GM19328 (cell line): ENCODE measurements at regions not wholly inside any gene's neighbourhood (a gene's known extent, or its start where the extent isn't known, plus 50 kb on each side); places are given as distances from the start of the nearest gene placed in this dataset.
"Not testable (repeated sequence)": the region's sequence is repeated elsewhere in the genome, so short reads cannot be mapped to it uniquely, and the experiment has no call there.

ENCODE experiments used
- ATAC-seq: cut with Tn5 transposase; IDR thresholded peaks from one replicate; pipeline ENCODE4 v1.9.1; 2021; ENCODE audit warnings: mild to moderate bottlenecking, moderate library complexity; ENCODE audit not compliant: unreplicated experiment

DNA sequence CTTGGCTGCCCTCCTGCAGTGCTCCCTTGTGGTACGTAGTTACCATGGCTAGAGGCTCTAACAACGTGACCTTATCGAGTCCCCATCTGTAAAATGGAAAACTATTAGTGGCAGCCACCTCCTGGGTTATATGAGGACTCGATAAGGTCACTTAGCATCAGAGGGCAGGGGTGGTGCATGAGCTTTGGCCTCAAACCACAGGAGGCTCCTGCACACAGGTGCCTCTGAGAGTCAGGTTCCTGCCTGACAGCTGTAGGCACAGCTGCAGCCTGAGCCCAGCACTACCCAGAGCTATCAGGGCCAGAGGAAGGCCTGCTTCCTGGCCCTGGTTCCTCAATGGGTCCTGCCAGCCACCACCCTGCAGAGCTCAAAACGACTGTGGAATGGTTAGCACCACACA is 57.2 kb upstream of the SEC14L1 start:
- ATAC-seq, result no peak

GRCh38 chr17:77085926-77086432 is 54.8 kb upstream of the SEC14L1 start:
- no peak for ATAC-seq

GRCh38 chr17:77086433-77087010 is 54.2 kb upstream of the SEC14L1 start:
- no peak for ATAC-seq

- ATAC-seq, result no peak
Measured at GRCh38 chr17:77087650-77088454, 52.9 kb upstream of the SEC14L1 start.

GRCh38 chr17:77088455-77089123 is 52.2 kb upstream of the SEC14L1 start:
- peak; percentile 65 for ATAC-seq

- no peak for ATAC-seq
Measured at GRCh38 chr17:77089124-77089490, 51.7 kb upstream of the SEC14L1 start.

- ATAC-seq, result not testable (repeated sequence)
Measured at GRCh38 chr17:77089949-77090348, 50.8 kb upstream of the SEC14L1 start.

DNA sequence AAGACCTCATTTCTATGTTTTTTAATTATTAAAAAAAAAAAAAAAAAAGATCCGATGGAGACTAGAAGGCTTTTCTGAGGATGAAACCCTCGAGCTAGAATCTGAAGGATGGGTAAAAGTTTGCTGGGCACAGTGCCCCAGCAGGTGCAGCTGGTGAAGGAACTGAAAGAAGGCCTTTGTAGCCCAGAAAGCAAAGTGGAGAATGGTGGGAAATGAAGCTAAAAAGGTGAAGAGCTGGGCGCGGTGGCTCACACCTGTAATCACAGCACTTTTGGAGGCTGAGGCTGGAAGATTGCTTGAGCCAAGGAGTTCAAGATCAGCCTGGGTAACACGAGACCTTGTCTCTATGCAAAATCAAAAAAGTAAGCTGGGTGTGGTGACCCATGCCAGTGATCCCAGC is 50.3 kb upstream of the SEC14L1 start:
- no peak for ATAC-seq
